ENCODE measurements at regions not wholly inside any gene's neighbourhood (a gene's known extent, or its start where the extent isn't known, plus 50 kb on each side); places are given as distances from the start of the nearest gene placed in this dataset.

DNA sequence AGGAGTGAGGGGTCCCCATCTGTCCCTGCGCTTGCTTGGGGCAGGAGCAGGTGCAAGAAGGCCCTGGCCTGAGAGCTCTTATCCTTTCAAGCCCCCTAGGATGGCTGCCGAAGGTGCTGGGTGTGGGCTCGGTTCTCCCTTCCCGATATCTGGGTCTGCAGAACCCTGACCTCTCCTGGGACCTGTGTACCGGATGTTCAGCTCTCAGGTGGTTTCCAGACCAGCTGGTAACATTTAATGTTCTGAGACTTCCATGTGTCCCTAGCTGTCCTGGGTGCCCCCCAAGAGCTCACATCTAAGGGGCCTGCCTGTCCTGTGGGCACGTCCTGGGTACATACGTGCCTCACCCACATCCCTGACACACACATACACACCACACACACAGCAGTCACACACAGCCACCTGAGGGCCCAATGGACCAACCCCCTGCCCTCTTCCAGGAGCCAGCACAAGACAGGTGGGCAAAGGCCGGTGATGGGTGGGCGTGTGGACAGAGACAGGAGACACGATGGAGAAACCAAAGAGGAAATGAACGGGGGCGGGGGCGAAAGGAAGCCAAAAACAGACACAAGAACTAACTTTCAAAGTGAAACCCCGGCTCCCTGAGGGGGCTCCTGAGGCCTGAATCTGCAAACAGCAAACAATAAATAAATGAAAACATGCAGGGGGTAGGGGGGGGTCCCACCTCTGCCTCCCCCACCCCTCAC lies 124.3 kb downstream of the PTPRS start:
- no peak for DNase-seq

DNA sequence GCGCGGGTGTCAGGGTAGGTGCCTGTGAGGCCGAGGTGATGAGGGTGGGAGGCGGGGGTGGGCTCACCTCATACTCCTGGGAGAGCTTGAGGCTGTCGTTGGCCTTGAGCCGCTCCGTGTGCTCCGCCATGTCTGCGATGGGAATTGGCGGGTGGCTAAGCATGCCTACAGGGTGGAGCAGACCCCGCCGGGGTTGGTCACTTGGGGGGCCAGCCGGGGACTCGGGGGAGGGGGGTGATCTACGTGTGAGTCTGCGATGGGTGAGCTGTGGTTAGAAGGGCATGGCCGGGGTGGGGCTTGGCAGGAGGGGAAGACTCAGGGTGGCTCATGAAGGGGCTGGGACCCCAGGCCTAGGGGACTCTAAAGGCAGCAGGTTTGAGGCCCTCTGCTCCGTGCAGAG lies 125.2 kb downstream of the PTPRS start:
- no peak for DNase-seq

DNA sequence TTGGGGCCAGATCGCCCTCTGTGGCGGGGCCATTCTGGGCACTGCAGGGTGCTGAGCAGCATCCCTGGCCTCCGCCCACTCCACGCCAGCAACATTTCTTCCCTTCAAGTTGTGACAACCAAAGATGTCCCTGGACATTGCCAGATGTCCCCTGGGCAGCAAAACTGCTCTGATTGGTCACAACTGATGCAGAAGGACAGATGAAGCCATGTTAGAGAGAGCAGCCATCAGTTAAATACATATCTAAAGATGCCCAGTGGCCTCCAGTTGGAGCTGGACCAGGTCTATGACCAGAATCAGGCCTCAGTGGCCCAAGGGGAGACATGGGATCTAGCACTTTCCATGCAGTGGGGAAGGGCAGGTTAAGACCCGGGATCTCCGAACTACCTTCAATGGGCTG lies 125.7 kb downstream of the PTPRS start:
- DNase-seq, result no peak

DNA sequence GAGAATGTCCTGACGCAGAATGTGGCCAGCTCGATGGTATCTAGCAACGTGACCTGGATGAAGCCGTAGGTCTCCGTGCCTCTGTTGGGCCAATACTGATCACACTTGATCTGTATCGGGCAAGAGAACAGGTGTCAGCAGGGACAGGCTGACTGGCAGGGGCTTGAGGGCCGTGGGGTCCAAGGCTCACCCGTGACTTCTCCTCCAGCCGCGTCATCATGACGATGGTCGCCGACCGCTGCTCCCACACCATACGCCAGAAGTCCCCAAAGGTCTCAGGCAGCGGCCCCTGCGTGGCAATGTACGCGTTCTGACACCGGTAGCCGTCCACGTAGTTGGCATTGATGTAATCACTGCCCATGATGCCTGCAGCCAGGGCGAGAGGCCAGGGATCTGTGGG lies 126.2 kb downstream of the PTPRS start:
- DNase-seq, result no peak

DNA sequence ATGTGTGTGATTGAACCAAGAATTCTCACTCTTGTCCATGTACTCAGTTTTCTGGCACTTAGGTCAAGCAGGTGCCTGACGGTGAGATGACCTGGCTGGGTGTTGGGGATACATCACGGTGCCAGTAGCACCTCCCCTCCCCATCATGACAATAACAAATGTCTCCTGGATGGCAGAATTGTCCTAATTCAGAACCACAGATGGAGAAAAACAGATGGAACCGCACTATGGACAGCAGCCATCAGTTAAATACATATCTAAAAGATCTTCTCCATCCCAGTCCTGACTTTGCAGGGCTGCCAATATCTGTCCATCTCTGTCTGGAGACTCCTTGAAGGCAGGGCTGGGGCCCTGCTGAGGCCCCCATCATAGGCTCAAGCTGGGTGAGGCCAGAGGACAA lies 126.9 kb downstream of the PTPRS start:
- no peak for DNase-seq

DNA sequence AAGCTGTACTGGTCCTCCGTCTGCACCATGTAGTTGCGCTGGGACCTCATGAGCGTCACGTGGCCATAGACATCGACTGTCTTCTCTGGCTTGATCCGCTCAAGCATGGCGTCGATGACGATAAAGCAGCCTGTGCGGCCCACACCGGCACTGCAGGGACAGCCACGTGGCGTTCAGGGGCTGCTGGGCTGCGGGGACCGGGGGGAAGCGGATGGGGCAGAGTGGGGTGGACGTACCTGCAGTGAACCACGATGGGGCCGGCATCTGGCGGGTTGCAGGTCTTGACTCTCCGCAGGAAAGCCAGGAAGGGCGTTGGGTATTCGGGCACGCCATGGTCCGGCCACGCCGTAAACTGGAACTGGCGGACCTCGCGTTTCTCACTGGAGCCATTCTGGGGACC lies 128.5 kb downstream of the PTPRS start:
- no peak for DNase-seq

DNA sequence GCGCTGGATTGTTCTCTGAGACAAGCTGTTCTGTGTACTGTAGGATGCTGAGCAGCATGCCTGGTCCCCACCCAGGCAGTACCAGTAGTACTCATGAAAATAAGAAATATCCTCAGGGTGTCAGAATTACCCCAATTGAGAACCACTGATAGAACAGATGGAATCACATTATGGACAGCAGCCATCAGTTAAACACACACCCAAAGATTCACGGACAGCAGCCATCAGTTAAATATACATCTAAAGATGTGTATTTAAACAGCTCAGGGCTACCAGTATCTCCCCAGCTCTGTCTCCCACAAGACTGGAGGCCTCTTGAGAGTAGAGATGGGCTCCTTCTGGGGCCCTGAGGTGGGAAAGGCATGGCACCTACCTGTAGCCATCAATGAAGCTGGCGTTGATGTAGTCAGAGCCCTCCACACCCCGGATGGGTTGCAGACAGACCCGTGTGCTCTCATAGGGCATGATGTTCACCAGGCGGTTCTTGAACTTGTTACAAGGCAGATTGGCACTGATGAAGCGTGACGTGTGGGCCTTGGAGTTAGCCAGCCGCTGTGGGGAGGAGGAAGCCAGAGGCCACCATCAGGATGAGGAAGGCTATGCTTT lies 129.3 kb downstream of the PTPRS start:
- DNase-seq, result no peak

DNA sequence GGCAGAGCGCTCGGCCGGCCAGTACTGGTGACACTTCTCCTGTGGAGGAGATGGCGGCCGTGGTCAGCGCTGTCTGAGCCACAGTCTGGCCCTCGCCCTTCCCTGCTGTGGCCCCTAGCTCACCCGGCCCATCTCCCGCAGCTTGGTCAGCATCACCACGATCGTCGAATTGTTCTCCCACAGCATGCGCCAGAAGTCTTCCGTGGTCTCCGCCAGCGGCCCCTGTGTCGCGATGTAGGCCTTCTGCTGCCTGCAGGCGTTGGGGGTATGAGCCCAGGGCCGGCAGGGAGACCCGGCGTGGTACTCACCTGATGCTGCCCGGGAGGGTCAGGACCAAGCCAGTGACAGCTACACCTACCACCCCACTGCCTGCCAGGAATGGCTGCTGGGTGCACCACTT lies 130.1 kb downstream of the PTPRS start:
- no peak for DNase-seq

DNA sequence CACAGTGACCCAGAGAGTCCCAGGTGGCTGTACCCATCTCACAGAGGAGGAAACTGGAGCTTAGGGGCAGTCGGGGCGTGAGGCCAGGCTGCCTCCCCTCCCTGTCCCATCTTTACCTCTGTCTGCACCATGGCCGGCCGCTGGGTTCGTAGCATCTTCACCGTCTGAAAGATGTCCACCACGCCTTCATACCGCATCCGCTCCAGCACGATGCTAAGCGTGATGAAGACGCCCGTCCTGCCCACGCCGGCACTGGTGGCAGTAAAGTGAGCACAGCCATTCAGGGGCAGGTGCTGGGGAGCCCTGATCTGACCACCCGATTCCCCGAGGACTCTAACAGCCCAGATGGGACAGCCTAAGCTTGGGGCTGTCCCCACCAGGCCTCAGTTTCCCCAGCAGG lies 132.8 kb downstream of the PTPRS start:
- DNase-seq, result no peak

DNA sequence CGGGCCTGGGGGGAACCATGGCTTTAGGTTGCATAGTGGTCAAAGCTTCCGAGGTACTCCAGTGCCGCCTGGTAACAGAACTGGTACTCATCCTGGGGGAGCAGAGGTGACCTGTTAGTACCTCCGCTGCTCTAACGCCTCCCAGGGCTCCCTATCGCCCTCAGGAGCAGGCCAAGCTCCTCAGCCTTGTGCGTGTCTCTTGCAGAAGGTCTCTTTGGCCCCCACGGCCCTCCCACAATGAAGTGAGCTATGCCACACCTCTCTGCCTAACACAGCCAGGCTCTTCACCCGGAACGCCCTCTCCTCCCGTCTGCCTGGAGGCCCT lies 133.9 kb downstream of the PTPRS start:
- no peak for DNase-seq

DNA sequence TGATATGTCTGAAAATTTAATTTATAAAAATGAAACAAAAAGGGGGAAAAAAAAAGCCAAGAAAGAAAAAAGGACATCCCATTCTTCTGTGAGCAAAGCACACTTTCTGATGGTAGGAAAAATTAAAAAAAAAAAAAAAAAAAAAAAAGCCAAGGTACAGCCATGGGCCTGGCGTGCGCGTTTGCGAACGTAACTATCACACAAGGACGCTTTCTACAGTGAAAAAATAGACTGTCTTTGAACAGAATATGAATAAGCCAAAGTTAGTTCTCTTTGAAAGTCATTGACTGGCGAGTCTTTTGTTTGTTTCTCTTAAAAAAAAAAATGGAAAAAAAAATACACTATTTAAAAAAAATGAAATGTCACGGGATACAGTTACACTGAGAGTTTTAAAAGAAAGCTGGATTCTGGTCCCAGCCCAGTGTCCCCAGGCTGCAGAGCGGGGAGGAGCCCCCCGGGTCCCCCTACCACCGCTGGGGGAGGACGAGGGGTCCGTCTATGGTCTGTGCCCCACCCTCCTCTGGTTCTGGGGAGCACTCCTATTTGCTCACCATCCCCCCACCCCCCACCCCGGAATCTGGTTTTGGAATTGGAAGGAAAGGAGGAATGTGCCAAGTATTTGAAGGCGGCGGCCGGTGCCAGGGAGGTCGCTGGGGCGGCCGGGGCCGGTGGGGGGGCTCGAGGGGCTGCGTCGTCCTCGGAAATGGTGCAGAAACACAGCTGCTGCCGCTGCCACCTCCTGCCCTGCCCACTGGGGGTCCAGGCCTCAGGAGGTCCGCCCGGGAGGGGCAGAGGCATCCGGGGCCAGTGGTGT lies 134.5 kb downstream of the PTPRS start:
- DNase-seq, result no peak

DNA sequence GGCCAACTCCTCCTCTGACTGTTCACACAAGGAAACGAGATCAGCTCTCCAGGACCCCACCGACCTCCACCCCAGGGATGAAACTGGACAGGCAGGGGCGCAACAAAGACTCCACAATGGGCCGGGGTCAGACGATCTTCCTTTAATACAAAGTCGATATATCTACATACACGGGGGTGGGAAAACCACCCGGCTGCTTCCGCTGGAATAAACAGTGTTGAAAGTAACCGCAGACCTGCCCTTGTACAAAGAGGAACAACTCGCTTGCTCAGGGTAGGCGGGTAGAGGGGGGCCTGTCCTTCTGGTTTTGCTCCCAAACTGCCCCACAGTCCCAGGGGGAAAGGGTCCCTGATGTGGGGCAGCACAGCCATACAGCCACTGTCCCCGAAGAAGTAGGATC lies 135.2 kb downstream of the PTPRS start:
- DNase-seq, result peak in 1 of 2 experiments; percentile 17

DNA sequence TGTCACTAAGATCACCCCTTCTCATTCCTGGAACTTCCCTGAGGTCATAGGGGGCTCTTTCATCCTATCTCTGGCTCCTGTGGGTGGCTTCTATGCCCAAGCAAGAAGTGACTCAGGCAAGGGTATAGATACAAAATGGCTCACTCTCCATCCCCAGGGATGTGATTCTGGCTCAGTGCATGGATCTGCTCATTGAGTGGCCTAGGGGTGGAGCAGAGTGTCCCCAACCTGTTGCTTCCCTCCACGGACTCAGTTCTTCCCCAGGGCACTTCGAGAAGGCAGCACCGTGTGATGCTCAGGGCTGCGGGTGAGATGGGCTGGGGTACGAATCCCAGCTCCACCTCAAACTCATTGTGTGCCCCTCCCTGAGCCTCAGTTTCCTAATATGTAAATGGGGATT lies 136.4 kb downstream of the PTPRS start:
- DNase-seq, result no peak
